WTC11 (cell line): ENCODE measurements at regions not wholly inside any gene's neighbourhood (a gene's known extent, or its start where the extent isn't known, plus 50 kb on each side); places are given as distances from the start of the nearest gene placed in this dataset.

Experiments
- ATF3 ChIP-seq: sonication (generic); formaldehyde crosslinking; conservative IDR thresholded peaks from 2 replicates; pipeline ENCODE4 v1.8.1; 2022; ENCODE audit warnings: mild to moderate bottlenecking, missing genetic modification reagents
- TF ChIP-seq, protein P1 (sequence below): sonication (generic); formaldehyde crosslinking; IDR thresholded peaks from 2 replicates; pipeline ENCODE4 v1.8.0; 2022; ENCODE audit warnings: mild to moderate bottlenecking, missing genetic modification reagents

GRCh38 chr3:3309887-3310286, 130.4 kb upstream of the CRBN start:
- no peak for TF ChIP-seq ATF3 (CRISPR knock-in tag)
- TF ChIP-seq, protein P1, sequence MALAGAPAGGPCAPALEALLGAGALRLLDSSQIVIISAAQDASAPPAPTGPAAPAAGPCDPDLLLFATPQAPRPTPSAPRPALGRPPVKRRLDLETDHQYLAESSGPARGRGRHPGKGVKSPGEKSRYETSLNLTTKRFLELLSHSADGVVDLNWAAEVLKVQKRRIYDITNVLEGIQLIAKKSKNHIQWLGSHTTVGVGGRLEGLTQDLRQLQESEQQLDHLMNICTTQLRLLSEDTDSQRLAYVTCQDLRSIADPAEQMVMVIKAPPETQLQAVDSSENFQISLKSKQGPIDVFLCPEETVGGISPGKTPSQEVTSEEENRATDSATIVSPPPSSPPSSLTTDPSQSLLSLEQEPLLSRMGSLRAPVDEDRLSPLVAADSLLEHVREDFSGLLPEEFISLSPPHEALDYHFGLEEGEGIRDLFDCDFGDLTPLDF: no peak
